H9 (cell line): ENCODE measurements at regions not wholly inside any gene's neighbourhood (a gene's known extent, or its start where the extent isn't known, plus 50 kb on each side); places are given as distances from the start of the nearest gene placed in this dataset.

Experiments
- DNase-seq: peaks from one replicate; pipeline ENCODE4 v3.0.0-alpha.2; 2017
- H2AFZ ChIP-seq: one replicate; pipeline ENCODE4 v1.6.1; 2013; ENCODE audit warnings: mild to moderate bottlenecking, low read length, control low read depth, moderate library complexity
- H2AK5ac ChIP-seq: 2 replicates; pipeline ENCODE4 v1.6.1; 2013; ENCODE audit warnings: low read length, control low read depth, mixed read lengths; ENCODE audit not compliant: insufficient read length
- H2BK120ac ChIP-seq: one replicate; pipeline ENCODE4 v1.6.1; 2013; ENCODE audit warnings: low read depth, mild to moderate bottlenecking, low read length, control low read depth, inconsistent platforms; ENCODE audit not compliant: poor library complexity, severe bottlenecking
- H2BK12ac ChIP-seq: 2 replicates; pipeline ENCODE4 v1.6.1; 2013; ENCODE audit warnings: low read length, control low read depth, mixed read lengths, low read depth; ENCODE audit not compliant: insufficient read length
- H2BK15ac ChIP-seq: 2 replicates; pipeline ENCODE4 v1.6.1; 2013; ENCODE audit warnings: low read depth, low read length, control low read depth
- H2BK20ac ChIP-seq: one replicate; pipeline ENCODE4 v1.6.1; 2013; ENCODE audit warnings: low read depth, mild to moderate bottlenecking, low read length, control low read depth, inconsistent platforms; ENCODE audit not compliant: poor library complexity, severe bottlenecking
- H2BK5ac ChIP-seq: 2 replicates; pipeline ENCODE4 v1.6.1; 2013; ENCODE audit warnings: low read length, control low read depth, mixed read lengths; ENCODE audit not compliant: insufficient read length
- H3K14ac ChIP-seq: 2 replicates; pipeline ENCODE4 v1.6.1; 2013; ENCODE audit warnings: low read length, control low read depth; ENCODE audit not compliant: insufficient read depth
- H3K18ac ChIP-seq: 2 replicates; pipeline ENCODE4 v1.6.1; 2013; ENCODE audit warnings: low read depth, mild to moderate bottlenecking, mixed read lengths, low read length, control low read depth; ENCODE audit not compliant: insufficient read length
- H3K23ac ChIP-seq: 2 replicates; pipeline ENCODE4 v1.6.1; 2013; ENCODE audit warnings: low read length, control low read depth, mixed read lengths, low read depth; ENCODE audit not compliant: insufficient read length
- H3K23me2 ChIP-seq: 2 replicates; pipeline ENCODE4 v1.6.1; 2013; ENCODE audit warnings: low read depth, mild to moderate bottlenecking, mixed read lengths, low read length, control low read depth; ENCODE audit not compliant: insufficient read length, poor library complexity, severe bottlenecking
- H3K27ac ChIP-seq: 2 replicates; pipeline ENCODE4 v1.5.1; 2013; ENCODE audit warnings: low read length, control low read depth, mixed read lengths, low read depth; ENCODE audit not compliant: insufficient read length
- H3K27me3 ChIP-seq: 2 replicates; pipeline ENCODE4 v1.6.1; 2013; ENCODE audit warnings: low read length, control low read depth, inconsistent platforms; ENCODE audit not compliant: insufficient read depth
- H3K4ac ChIP-seq: 2 replicates; pipeline ENCODE4 v1.6.1; 2013; ENCODE audit warnings: low read depth, mild to moderate bottlenecking, control low read depth, inconsistent platforms, low read length, moderate library complexity
- H3K4me1 ChIP-seq: 2 replicates; pipeline ENCODE4 v1.6.1; 2013; ENCODE audit warnings: low read length, control low read depth, inconsistent platforms; ENCODE audit not compliant: insufficient read depth
- H3K4me2 ChIP-seq: 2 replicates; pipeline ENCODE4 v1.6.1; 2013; ENCODE audit warnings: low read length, control low read depth, mixed read lengths; ENCODE audit not compliant: insufficient read length, insufficient read depth
- H3K56ac ChIP-seq: 2 replicates; pipeline ENCODE4 v1.6.1; 2013; ENCODE audit warnings: low read depth, mild to moderate bottlenecking, mixed read lengths, low read length, control low read depth; ENCODE audit not compliant: insufficient read length
- H3K79me1 ChIP-seq: 2 replicates; pipeline ENCODE4 v1.6.1; 2013; ENCODE audit warnings: low read depth, mild to moderate bottlenecking, moderate library complexity, low read length, control low read depth, inconsistent platforms; ENCODE audit not compliant: insufficient read depth, poor library complexity, severe bottlenecking
- H3K79me2 ChIP-seq: 2 replicates; pipeline ENCODE4 v1.6.1; 2013; ENCODE audit warnings: low read length, control low read depth, inconsistent platforms; ENCODE audit not compliant: insufficient read depth
- H3K9ac ChIP-seq: 2 replicates; pipeline ENCODE4 v1.6.1; 2013; ENCODE audit warnings: low read length, control low read depth, mixed read lengths; ENCODE audit not compliant: insufficient read length; ENCODE audit errors: extremely low read depth
- H3K9me3 ChIP-seq: one replicate; pipeline ENCODE4 v1.6.1; 2013; ENCODE audit warnings: low read depth, low read length, inconsistent platforms; ENCODE audit not compliant: control insufficient read depth
- H3T11ph ChIP-seq: one replicate; pipeline ENCODE4 v1.6.1; 2013; ENCODE audit warnings: mild to moderate bottlenecking, low read length, control low read depth, inconsistent platforms
- H4K20me1 ChIP-seq: one replicate; pipeline ENCODE4 v1.6.1; 2013; ENCODE audit not compliant: control insufficient read depth, insufficient read length, insufficient read depth
- H4K5ac ChIP-seq: 2 replicates; pipeline ENCODE4 v1.6.1; 2013; ENCODE audit warnings: low read depth, mild to moderate bottlenecking, mixed read lengths, low read length, control low read depth; ENCODE audit not compliant: insufficient read length
- H4K8ac ChIP-seq: replicated peaks from 2 replicates; pipeline ENCODE4 v1.6.1; 2013; ENCODE audit warnings: low read length, control low read depth, mixed read lengths, low read depth; ENCODE audit not compliant: insufficient read length
- H4K91ac ChIP-seq: 2 replicates; pipeline ENCODE4 v1.6.1; 2013; ENCODE audit warnings: low read depth, mild to moderate bottlenecking, moderate library complexity, mixed read lengths, low read length, control low read depth; ENCODE audit not compliant: insufficient read length
- H3K27ac Mint-ChIP-seq, 3 experiments: 2 replicates in 2 of 3; 3 replicates in 1 of 3; pipeline ENCODE4 v1.8.0; 2020 to 2021; ENCODE audit warnings: mixed read lengths in 3 of 3, mild to moderate bottlenecking in 1 of 3, moderate library complexity in 1 of 3
- H3K27me3 Mint-ChIP-seq: 2 replicates; pipeline ENCODE4 v1.8.0; 2021; ENCODE audit warnings: low read depth, mild to moderate bottlenecking, moderate library complexity, mixed read lengths
- H3K36me3 Mint-ChIP-seq, 3 experiments: 2 replicates in 2 of 3; 3 replicates in 1 of 3; pipeline ENCODE4 v1.8.0; 2020 to 2021; ENCODE audit warnings: low read depth in 3 of 3, mixed read lengths in 3 of 3; ENCODE audit not compliant: insufficient read depth in 1 of 3
- H3K4me1 Mint-ChIP-seq, 2 experiments: 2 replicates each; pipeline ENCODE4 v1.8.0; 2020; ENCODE audit warnings: mixed read lengths in 2 of 2
- H3K4me3 Mint-ChIP-seq, 2 experiments: 2 replicates in 1 of 2; 3 replicates in 1 of 2; pipeline ENCODE4 v1.8.0; 2020 to 2021; ENCODE audit warnings: mild to moderate bottlenecking in 2 of 2, mixed read lengths in 2 of 2, moderate library complexity in 1 of 2
- H3K9me3 Mint-ChIP-seq, 2 experiments: 2 replicates in 1 of 2; 3 replicates in 1 of 2; pipeline ENCODE4 v1.8.0; 2020; ENCODE audit warnings: mild to moderate bottlenecking in 2 of 2, mixed read lengths in 2 of 2, moderate library complexity in 1 of 2
- CTCF ChIP-seq: fragments of 200-600 bp; sonication (generic); conservative IDR thresholded peaks from 3 replicates; pipeline ENCODE4 v1.8.0; 2021; ENCODE audit warnings: antibody characterized with exemption, mild to moderate bottlenecking
- WGBS: extraction: QIAGEN DNeasy Blood & Tissue Kit; methylation state at CpG from one replicate; pipeline ENCODE4 v1.1.7; 2013; ENCODE audit warnings: missing lambda C conversion rate, low lambda C conversion rate, mixed read lengths; ENCODE audit not compliant: insufficient read length; ENCODE audit errors: extremely low coverage; 5-methylcytosine and 5-hydroxymethylcytosine counted together

- H3K23me2 ChIP-seq = no peaks in the 10 kb centered on the region
- no peak overlapping the region for H2BK120ac ChIP-seq
- H3K27me3 Mint-ChIP-seq = no peaks in the 10 kb centered on the region
- H3K23ac ChIP-seq = no peak overlapping the region
- no peak overlapping the region for H4K5ac ChIP-seq
- H2BK12ac ChIP-seq = no peak overlapping the region
- no peak overlapping the region for H3T11ph ChIP-seq
- H3K4me3 Mint-ChIP-seq = no peak overlapping the region
- no peak overlapping the region for H2AK5ac ChIP-seq
- no CpG with 5 or more reads among the region's 1 CpG for WGBS
- H4K20me1 ChIP-seq = no peaks in the 10 kb centered on the region
- peaks cover 4 to 5% of the 10 kb centered on the region in 2 experiments; a peak in 3 of 5 replicates for H3K9me3 Mint-ChIP-seq
- no peak overlapping the region for H2BK20ac ChIP-seq
- H3K14ac ChIP-seq = no peak overlapping the region
- no peak overlapping the region for H3K4me2 ChIP-seq
- H3K27ac ChIP-seq = no peak overlapping the region
- H3K27me3 ChIP-seq = no peaks in the 10 kb centered on the region
- H3K4me1 Mint-ChIP-seq = no peaks in the 10 kb centered on the region
- H4K8ac ChIP-seq = no peak overlapping the region
- TF ChIP-seq CTCF = no peak
- no peaks in the 10 kb centered on the region for H3K79me1 ChIP-seq
- H2BK15ac ChIP-seq = no peak overlapping the region
- H3K79me2 ChIP-seq = no peaks in the 10 kb centered on the region
- no peaks in the 10 kb centered on the region for H3K9me3 ChIP-seq
- no peak overlapping the region for H3K4ac ChIP-seq
- no peak overlapping the region for H3K18ac ChIP-seq
- H3K36me3 Mint-ChIP-seq = peaks cover 0 to 6% (median 0%) of the 10 kb centered on the region in 3 experiments; a peak in 2 of 7 replicates
- DNase-seq = no peak
- no peak overlapping the region for H3K27ac Mint-ChIP-seq
- H2AFZ ChIP-seq = no peak overlapping the region
- H2BK5ac ChIP-seq = no peak overlapping the region
- H3K4me1 ChIP-seq = no peaks in the 10 kb centered on the region
- no peak overlapping the region for H3K9ac ChIP-seq
- H4K91ac ChIP-seq = no peak overlapping the region
- H3K56ac ChIP-seq = no peak overlapping the region
Observed at GRCh38 chr21:28358170-28358569, 634.5 kb downstream of the LTN1 start.
